PC-9 (cell line): ENCODE measurements at regions not wholly inside any gene's neighbourhood (a gene's known extent, or its start where the extent isn't known, plus 50 kb on each side); places are given as distances from the start of the nearest gene placed in this dataset.
A peak's percentile ranks its signal among the peaks of the same experiment; 100 is the strongest.

Experiments used
- EZH2 ChIP-seq: fragments of 200-600 bp; sonication (generic); IDR thresholded peaks from 2 replicates; pipeline ENCODE4 v1.8.0; 2017; ENCODE audit warnings: antibody characterized with exemption, low read depth
- TF ChIP-seq, protein P1 (sequence below): fragments of 200-600 bp; sonication (generic); conservative IDR thresholded peaks from 2 replicates; pipeline ENCODE4 v1.6.1; 2017; ENCODE audit warnings: mixed run types, antibody characterized with exemption, mild to moderate bottlenecking, moderate library complexity

DNA sequence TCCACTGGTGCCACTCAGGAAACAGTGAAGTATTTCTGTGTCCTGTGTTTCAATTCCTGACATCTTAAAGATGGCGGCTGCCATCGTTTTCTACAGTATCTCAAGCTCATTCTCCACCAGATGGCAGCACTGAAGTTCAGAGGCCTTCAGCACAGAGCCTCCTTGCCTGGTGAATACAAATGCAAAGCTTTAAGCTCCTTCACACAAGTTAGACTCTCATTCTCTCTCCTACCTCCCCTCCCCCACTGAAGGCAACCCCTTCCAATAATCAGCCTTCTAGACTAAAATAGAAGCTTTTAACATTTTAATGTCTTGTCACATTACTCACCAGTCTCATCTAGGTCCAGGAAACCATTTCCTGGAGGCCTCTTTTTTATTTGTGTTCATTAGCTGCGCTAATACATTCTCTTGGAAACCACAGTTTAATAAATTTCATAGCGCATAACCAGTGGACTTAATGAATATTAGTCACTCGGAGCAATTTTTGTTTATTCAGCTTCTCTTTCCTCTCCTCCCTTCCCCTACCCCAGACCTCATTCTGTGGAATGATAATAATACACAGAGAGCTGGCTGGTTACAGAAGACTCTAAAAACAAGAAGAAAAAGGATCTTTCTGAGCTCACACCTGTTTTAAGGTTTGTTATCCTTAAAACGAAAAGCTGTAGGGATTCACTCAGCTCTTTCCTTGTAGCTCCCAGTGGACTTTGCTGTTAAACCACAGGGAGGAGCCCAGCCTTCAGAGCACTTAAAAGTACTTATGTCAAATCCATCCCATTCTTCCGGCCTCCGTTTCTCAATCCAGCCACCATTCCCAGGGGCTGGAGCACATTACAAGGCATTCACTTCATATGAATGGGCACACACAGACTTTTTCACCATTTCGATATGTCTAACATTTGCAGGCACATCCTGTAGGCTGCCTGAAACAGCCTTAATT, 384.9 kb downstream of the HLX start:
- TF ChIP-seq, protein P1, sequence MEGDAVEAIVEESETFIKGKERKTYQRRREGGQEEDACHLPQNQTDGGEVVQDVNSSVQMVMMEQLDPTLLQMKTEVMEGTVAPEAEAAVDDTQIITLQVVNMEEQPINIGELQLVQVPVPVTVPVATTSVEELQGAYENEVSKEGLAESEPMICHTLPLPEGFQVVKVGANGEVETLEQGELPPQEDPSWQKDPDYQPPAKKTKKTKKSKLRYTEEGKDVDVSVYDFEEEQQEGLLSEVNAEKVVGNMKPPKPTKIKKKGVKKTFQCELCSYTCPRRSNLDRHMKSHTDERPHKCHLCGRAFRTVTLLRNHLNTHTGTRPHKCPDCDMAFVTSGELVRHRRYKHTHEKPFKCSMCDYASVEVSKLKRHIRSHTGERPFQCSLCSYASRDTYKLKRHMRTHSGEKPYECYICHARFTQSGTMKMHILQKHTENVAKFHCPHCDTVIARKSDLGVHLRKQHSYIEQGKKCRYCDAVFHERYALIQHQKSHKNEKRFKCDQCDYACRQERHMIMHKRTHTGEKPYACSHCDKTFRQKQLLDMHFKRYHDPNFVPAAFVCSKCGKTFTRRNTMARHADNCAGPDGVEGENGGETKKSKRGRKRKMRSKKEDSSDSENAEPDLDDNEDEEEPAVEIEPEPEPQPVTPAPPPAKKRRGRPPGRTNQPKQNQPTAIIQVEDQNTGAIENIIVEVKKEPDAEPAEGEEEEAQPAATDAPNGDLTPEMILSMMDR, result peak; percentile 57
- no peak for TF ChIP-seq EZH2
